ENCODE measurements at regions not wholly inside any gene's neighbourhood (a gene's known extent, or its start where the extent isn't known, plus 50 kb on each side); places are given as distances from the start of the nearest gene placed in this dataset.

DNA sequence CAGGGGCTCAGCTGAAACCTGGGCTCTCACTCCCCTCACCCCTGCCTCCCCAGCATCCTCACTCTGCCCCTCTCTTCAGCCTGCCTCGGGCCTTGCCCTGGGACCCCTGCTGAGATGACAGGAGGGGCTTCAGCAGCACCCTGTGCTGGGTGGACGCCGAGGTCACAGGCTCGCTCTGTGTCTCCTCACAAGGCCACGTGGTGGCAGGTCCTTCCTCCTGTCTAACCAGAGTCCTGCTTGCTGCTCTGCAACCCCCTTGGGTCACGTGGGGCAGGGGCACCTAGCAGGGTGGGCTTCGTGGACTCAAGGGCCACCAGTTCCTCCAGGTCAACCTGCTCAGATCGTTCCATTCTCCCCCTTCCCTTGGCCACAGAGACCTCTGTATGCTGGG is 90.4 kb downstream of the TMEM121 start:
- TF ChIP-seq NFIC (IDR thresholded peaks at IDR 0.05) = no peak

DNA sequence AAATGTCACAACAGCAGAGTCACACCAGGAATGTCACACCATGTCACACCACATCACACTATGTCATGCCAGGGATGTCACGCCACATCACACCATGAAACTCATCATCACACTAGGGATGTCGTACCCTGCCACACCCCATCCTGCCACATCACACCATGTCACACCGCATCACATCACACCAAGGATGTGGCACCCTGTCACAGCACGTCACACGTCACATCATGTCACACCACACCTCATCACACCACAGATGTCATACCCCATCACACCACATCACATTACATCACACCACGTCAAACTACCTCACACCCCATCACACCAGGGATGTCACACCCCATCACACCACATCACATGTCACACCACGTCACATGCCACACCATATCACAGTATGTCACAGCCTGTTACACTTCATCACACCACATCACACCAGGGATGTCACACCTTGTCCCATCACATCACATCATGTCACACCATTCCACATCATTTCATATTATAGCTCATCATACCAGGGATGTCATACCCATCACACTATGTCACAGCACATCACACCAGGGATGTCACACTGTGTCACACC is 90.9 kb downstream of the TMEM121 start:
- TF ChIP-seq CREB1 (IDR thresholded peaks at IDR 0.05; ENCODE audit: low read depth) = no peak
- TF ChIP-seq, protein P1, sequence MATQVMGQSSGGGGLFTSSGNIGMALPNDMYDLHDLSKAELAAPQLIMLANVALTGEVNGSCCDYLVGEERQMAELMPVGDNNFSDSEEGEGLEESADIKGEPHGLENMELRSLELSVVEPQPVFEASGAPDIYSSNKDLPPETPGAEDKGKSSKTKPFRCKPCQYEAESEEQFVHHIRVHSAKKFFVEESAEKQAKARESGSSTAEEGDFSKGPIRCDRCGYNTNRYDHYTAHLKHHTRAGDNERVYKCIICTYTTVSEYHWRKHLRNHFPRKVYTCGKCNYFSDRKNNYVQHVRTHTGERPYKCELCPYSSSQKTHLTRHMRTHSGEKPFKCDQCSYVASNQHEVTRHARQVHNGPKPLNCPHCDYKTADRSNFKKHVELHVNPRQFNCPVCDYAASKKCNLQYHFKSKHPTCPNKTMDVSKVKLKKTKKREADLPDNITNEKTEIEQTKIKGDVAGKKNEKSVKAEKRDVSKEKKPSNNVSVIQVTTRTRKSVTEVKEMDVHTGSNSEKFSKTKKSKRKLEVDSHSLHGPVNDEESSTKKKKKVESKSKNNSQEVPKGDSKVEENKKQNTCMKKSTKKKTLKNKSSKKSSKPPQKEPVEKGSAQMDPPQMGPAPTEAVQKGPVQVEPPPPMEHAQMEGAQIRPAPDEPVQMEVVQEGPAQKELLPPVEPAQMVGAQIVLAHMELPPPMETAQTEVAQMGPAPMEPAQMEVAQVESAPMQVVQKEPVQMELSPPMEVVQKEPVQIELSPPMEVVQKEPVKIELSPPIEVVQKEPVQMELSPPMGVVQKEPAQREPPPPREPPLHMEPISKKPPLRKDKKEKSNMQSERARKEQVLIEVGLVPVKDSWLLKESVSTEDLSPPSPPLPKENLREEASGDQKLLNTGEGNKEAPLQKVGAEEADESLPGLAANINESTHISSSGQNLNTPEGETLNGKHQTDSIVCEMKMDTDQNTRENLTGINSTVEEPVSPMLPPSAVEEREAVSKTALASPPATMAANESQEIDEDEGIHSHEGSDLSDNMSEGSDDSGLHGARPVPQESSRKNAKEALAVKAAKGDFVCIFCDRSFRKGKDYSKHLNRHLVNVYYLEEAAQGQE (IDR thresholded peaks at IDR 0.05; ENCODE audit: low read depth) = no peak
- no peak for TF ChIP-seq YY1 (IDR thresholded peaks at IDR 0.05; ENCODE audit: low read depth)
- no peak for TF ChIP-seq ZBTB7A (IDR thresholded peaks at IDR 0.05; ENCODE audit: low read depth)
- TF ChIP-seq RAD21 (IDR thresholded peaks at IDR 0.05; ENCODE audit: low read depth) = no peak
- no peak for TF ChIP-seq FOXM1 (IDR thresholded peaks at IDR 0.05; ENCODE audit: borderline replicate concordance, low read depth)
- no peak for TF ChIP-seq TCF12 (IDR thresholded peaks at IDR 0.05; ENCODE audit: low read depth)
- TF ChIP-seq, protein P2, sequence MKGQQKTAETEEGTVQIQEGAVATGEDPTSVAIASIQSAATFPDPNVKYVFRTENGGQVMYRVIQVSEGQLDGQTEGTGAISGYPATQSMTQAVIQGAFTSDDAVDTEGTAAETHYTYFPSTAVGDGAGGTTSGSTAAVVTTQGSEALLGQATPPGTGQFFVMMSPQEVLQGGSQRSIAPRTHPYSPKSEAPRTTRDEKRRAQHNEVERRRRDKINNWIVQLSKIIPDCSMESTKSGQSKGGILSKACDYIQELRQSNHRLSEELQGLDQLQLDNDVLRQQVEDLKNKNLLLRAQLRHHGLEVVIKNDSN (IDR thresholded peaks at IDR 0.05) = no peak
- TF ChIP-seq, protein P3, sequence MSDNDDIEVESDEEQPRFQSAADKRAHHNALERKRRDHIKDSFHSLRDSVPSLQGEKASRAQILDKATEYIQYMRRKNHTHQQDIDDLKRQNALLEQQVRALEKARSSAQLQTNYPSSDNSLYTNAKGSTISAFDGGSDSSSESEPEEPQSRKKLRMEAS (IDR thresholded peaks at IDR 0.05) = no peak
- no peak for TF ChIP-seq NFIC (IDR thresholded peaks at IDR 0.05)
- TF ChIP-seq EP300 (IDR thresholded peaks at IDR 0.05; ENCODE audit: borderline replicate concordance) = no peak
- TF ChIP-seq CEBPB (IDR thresholded peaks at IDR 0.05) = no peak
- no peak for TF ChIP-seq TAF1 (IDR thresholded peaks at IDR 0.05; ENCODE audit: low read depth)
- no peak for TF ChIP-seq TEAD4 (IDR thresholded peaks at IDR 0.05)

DNA sequence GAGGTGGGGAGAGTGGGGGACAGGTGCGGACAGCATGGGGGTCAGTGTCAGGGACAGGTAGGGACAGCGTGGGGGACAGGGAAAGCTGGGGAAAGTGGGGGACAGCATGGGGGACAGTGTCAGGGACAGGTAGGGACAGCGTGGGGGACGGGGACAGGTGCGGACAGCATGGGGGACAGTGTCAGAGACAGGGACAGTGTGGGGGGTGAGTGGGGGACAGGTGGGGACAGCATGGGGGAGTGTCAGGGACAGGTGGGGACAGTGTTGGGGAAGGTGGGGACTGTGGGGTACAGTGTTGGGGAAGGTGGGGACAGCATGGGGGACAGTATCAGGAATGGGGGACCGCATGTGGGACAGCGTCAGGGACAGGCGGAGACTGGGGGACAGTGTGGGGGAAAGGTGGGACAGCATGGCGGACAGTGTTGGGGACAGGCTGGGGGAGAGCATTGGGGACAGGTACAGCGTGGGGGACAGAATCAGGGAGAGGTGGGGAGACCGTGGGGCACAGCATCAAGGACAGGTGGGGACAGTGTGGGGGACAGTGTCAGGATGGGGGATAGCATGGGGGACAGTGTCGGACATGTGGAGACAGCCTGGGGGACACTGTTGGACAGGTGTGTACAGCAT is 96.1 kb downstream of the TMEM121 start:
- TF ChIP-seq TCF12 (IDR thresholded peaks at IDR 0.05; ENCODE audit: low read depth) = no peak
- no peak for TF ChIP-seq NFIC (IDR thresholded peaks at IDR 0.05)
- no peak for TF ChIP-seq FOXM1 (IDR thresholded peaks at IDR 0.05; ENCODE audit: borderline replicate concordance, low read depth)
- TF ChIP-seq TAF1 (IDR thresholded peaks at IDR 0.05; ENCODE audit: low read depth) = no peak
- TF ChIP-seq ZBTB7A (IDR thresholded peaks at IDR 0.05; ENCODE audit: low read depth) = no peak
- TF ChIP-seq CREB1 (IDR thresholded peaks at IDR 0.05; ENCODE audit: low read depth) = no peak
- TF ChIP-seq, protein P2 (IDR thresholded peaks at IDR 0.05) = no peak
- no peak for TF ChIP-seq EP300 (IDR thresholded peaks at IDR 0.05; ENCODE audit: borderline replicate concordance)
- TF ChIP-seq, protein P3 (IDR thresholded peaks at IDR 0.05) = no peak
- no peak for TF ChIP-seq YY1 (IDR thresholded peaks at IDR 0.05; ENCODE audit: low read depth)
- TF ChIP-seq EGR1 (IDR thresholded peaks at IDR 0.05) = no peak
- TF ChIP-seq CEBPB (IDR thresholded peaks at IDR 0.05) = no peak
- TF ChIP-seq RAD21 (IDR thresholded peaks at IDR 0.05; ENCODE audit: low read depth) = no peak
- TF ChIP-seq TEAD4 (IDR thresholded peaks at IDR 0.05) = no peak
- TF ChIP-seq, protein P1 (IDR thresholded peaks at IDR 0.05; ENCODE audit: low read depth) = no peak

DNA sequence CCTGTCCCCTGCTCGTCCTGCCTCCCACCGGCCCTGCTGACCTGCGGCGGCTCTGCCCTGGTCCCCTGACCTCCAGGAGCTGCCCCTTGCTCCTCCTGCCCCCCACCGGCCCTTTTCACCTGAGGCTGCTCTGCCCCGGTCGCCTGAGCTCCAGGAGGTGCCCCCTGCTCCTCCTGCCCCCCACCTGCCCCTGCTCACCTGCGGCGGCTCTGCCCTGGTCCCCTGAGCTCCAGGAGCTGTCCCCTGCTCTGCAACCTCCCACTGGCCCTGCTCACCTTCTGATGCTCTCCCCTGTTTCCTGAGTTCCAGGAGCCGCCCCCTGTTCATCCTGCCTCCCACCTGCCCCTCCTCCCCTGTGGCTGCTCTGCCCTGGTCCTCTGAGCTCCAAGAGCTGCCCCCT is 101.3 kb downstream of the TMEM121 start:
- TF ChIP-seq RAD21 (IDR thresholded peaks at IDR 0.05; ENCODE audit: low read depth) = no peak
- TF ChIP-seq NFIC (IDR thresholded peaks at IDR 0.05) = no peak
- TF ChIP-seq TEAD4 (IDR thresholded peaks at IDR 0.05) = no peak
- TF ChIP-seq ZBTB7A (IDR thresholded peaks at IDR 0.05; ENCODE audit: low read depth) = no peak
- TF ChIP-seq TAF1 (IDR thresholded peaks at IDR 0.05; ENCODE audit: low read depth) = no peak
- TF ChIP-seq, protein P1 (IDR thresholded peaks at IDR 0.05; ENCODE audit: low read depth) = no peak
- TF ChIP-seq CEBPB (IDR thresholded peaks at IDR 0.05) = no peak
- no peak for TF ChIP-seq FOXM1 (IDR thresholded peaks at IDR 0.05; ENCODE audit: borderline replicate concordance, low read depth)
- no peak for TF ChIP-seq EGR1 (IDR thresholded peaks at IDR 0.05)
- TF ChIP-seq, protein P3 (IDR thresholded peaks at IDR 0.05) = no peak
